Epidermal melanocyte (primary cell): ENCODE measurements at regions not wholly inside any gene's neighbourhood (a gene's known extent, or its start where the extent isn't known, plus 50 kb on each side); places are given as distances from the start of the nearest gene placed in this dataset.

Experiments
- DNase-seq: peaks from one replicate; pipeline ENCODE4 v3.0.0; 2011; ENCODE audit warnings: low spot score; ENCODE audit not compliant: insufficient read length

- DNase-seq, result no peak
Measured at GRCh38 chr7:113172726-113173125, 54.4 kb upstream of the SMIM30 start.

- DNase-seq, result no peak
Measured at GRCh38 chr7:113170591-113170990, 52.2 kb upstream of the SMIM30 start.
